DOHH2 (cell line): ENCODE measurements at regions not wholly inside any gene's neighbourhood (a gene's known extent, or its start where the extent isn't known, plus 50 kb on each side); places are given as distances from the start of the nearest gene placed in this dataset.

ENCODE experiments used
- CTCF ChIP-seq: fragments of 200-600 bp; sonication (generic); IDR thresholded peaks from one replicate; pipeline ENCODE4 v1.5.1; 2014; ENCODE audit warnings: antibody characterized with exemption, mild to moderate bottlenecking, low read depth, low read length; ENCODE audit not compliant: poor library complexity, severe bottlenecking
- EZH2phosphoT487 ChIP-seq: fragments of 200-600 bp; sonication (generic); IDR thresholded peaks from 2 replicates; pipeline ENCODE4 v1.6.1; 2017; ENCODE audit warnings: borderline replicate concordance, mild to moderate bottlenecking, antibody characterized with exemption, low read length, moderate library complexity, mixed read lengths

- TF ChIP-seq EZH2phosphoT487: no peak
- no peak for TF ChIP-seq CTCF
Observed at GRCh38 chr10:89090756-89091445, 100.3 kb downstream of the FAS start.
